ENCODE measurements at regions not wholly inside any gene's neighbourhood (a gene's known extent, or its start where the extent isn't known, plus 50 kb on each side); places are given as distances from the start of the nearest gene placed in this dataset.

DNA sequence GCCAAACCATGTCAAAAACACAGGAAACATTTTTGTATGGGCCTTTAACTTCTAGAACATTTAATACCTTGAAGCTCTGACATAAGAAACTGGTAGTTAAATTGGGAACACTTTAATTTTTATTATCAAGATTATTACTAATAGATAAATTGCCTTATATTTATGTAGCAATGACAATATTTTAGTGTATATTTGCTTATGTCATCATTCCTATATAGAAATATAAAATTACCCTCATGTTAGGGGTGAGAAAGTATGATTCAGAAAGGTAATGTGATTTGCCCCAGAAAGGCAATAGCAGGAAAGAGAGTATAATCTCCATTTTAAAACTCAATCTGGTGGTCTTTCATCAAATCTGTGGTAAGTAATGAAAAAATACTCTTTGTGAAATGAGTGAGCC, 147.4 kb downstream of the IL15 start:
- Histone ChIP-seq H3K9me3 (ENCODE audit: control insufficient read depth, low read depth, low read length) (peaks cover 2% of the 10 kb centered on the region), H3K27me3 (ENCODE audit: control insufficient read depth, insufficient read depth, low read length) (no peaks in the 10 kb centered on the region), H3K4me3 (ENCODE audit: low read length) (no peak overlapping the region), H3K27ac (ENCODE audit: low read length) (no peak overlapping the region), H3K36me3 (ENCODE audit: control insufficient read depth, insufficient read depth, low read length) (no peaks in the 10 kb centered on the region), H3K4me1 (ENCODE audit: control insufficient read depth, insufficient read depth, low read length) (no peaks in the 10 kb centered on the region)
- no peak for DNase-seq

DNA sequence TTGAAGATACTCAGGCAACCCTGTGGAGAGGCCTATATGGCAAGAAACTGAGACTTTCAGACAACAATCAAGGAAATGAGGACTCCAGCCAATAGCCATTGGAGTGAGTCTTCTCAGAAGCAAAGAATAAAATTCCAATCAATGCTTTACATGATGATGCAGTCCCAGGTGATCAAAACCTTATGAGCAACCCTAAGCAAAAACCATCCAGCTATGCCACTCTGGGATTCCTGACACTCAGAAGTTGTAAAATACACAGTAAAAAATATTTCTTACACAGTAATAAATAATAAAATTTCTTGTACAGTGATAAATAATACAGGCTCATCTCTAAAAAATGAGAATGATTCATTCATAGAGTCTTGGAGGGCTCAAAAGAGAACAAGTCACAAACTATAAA, 150.6 kb downstream of the IL15 start:
- Histone ChIP-seq H3K36me3 (ENCODE audit: control insufficient read depth, insufficient read depth, low read length) (no peaks in the 10 kb centered on the region), H3K4me3 (ENCODE audit: low read length) (no peak overlapping the region), H3K9me3 (ENCODE audit: control insufficient read depth, low read depth, low read length) (peaks cover 2% of the 10 kb centered on the region), H3K27me3 (ENCODE audit: control insufficient read depth, insufficient read depth, low read length) (no peaks in the 10 kb centered on the region), H3K27ac (ENCODE audit: low read length) (no peak overlapping the region), H3K4me1 (ENCODE audit: control insufficient read depth, insufficient read depth, low read length) (no peaks in the 10 kb centered on the region)
- DNase-seq = no peak

DNA sequence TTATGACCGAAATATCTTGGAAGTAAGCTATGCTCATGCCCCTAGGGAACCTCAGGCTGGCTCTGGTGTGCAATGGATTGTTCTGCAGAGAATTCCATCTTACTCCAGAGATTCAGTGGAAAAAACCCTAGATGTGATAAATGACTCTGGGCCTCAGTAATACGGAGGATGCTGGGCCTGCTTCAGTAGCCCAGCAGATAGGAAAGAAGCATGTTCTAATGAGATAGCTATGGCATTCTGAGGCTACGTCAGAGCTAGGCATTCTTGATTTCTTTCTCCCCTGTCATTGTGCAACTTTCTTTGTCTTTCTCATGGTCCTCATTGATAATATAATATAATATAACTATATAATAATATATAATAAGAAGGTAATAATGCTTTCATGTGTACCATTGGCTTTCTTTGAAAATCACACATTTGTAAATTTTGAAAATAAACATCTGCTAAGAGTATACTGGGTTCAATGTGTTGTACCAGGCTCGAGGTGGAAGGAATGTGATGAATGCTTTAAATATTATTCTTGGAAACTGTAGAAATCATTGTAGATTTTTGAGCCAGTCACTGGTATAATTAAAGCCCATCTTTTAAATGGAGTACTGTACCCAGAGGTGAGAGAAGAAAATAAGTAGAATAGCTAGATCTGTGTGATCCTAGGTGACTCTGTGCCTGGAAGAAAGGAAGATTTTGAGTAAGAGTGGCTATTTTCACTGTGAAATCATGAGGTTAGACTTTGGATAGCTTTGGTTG, 152.0 kb downstream of the IL15 start:
- Histone ChIP-seq H3K4me1 (ENCODE audit: control insufficient read depth, insufficient read depth, low read length) (no peaks in the 10 kb centered on the region), H3K27me3 (ENCODE audit: control insufficient read depth, insufficient read depth, low read length) (no peaks in the 10 kb centered on the region), H3K4me3 (ENCODE audit: low read length) (no peak overlapping the region), H3K9me3 (ENCODE audit: control insufficient read depth, low read depth, low read length) (peaks cover 2% of the 10 kb centered on the region), H3K27ac (ENCODE audit: low read length) (no peak overlapping the region), H3K36me3 (ENCODE audit: control insufficient read depth, insufficient read depth, low read length) (no peaks in the 10 kb centered on the region)
- no peak for DNase-seq
- 100% methylated on average over 1 of the region's 4 CpGs for WGBS (ENCODE audit: insufficient coverage, low lambda C conversion rate)

DNA sequence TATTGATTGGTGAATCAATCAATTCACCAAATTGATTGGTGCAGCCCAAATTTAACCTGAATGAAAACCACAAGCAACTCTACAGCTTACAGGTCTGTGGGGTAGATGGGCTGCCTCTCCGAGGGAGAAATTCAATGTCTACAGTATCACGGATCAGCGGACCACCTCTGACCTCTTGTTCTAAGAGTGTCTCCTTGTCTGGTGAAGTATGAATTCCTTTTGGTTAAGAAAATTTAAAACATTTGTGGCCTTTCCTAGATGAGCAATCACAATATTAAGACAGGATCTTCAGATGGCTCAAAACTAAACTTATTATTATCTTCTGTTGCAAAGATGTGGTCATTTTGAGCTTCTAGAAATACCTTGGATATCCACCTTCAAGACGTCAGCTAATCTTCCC, 153.3 kb downstream of the IL15 start:
- DNase-seq = no peak
- H3K4me1 ChIP-seq (ENCODE audit: control insufficient read depth, insufficient read depth, low read length) = no peaks in the 10 kb centered on the region
- H3K27me3 ChIP-seq (ENCODE audit: control insufficient read depth, insufficient read depth, low read length) = no peaks in the 10 kb centered on the region
- no peak overlapping the region for H3K4me3 ChIP-seq (ENCODE audit: low read length)
- WGBS (ENCODE audit: insufficient coverage, low lambda C conversion rate) = 60% methylated on average over 1 of the region's 4 CpGs
- no peak overlapping the region for H3K27ac ChIP-seq (ENCODE audit: low read length)
- H3K36me3 ChIP-seq (ENCODE audit: control insufficient read depth, insufficient read depth, low read length) = no peaks in the 10 kb centered on the region
- H3K9me3 ChIP-seq (ENCODE audit: control insufficient read depth, low read depth, low read length) = peaks cover 2% of the 10 kb centered on the region

DNA sequence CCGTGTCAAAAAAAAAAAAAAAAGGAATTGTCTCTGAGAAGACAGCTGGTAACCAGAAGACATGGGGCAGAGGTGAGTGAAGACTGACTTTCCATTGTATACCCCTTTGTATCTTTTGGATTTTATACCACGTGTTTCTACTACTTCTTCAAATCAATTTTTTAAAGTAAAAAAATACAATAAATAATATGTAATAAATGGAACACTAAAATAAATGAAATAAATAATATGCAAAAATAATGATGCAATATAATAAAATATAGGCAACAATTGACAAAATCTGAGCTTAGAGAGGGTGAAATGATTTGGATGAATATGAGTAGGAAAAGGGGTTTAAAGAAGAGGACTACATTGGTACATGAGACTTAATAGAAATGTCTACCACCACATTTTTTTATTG, 155.8 kb downstream of the IL15 start:
- H3K9me3 ChIP-seq (ENCODE audit: control insufficient read depth, low read depth, low read length) = no peaks in the 10 kb centered on the region
- DNase-seq = no peak
- no CpG with 5 or more reads among the region's 2 CpGs for WGBS (ENCODE audit: insufficient coverage, low lambda C conversion rate)
- no peaks in the 10 kb centered on the region for H3K27me3 ChIP-seq (ENCODE audit: control insufficient read depth, insufficient read depth, low read length)
- no peak overlapping the region for H3K4me3 ChIP-seq (ENCODE audit: low read length)
- H3K4me1 ChIP-seq (ENCODE audit: control insufficient read depth, insufficient read depth, low read length) = no peaks in the 10 kb centered on the region
- no peaks in the 10 kb centered on the region for H3K36me3 ChIP-seq (ENCODE audit: control insufficient read depth, insufficient read depth, low read length)
- no peak overlapping the region for H3K27ac ChIP-seq (ENCODE audit: low read length)

DNA sequence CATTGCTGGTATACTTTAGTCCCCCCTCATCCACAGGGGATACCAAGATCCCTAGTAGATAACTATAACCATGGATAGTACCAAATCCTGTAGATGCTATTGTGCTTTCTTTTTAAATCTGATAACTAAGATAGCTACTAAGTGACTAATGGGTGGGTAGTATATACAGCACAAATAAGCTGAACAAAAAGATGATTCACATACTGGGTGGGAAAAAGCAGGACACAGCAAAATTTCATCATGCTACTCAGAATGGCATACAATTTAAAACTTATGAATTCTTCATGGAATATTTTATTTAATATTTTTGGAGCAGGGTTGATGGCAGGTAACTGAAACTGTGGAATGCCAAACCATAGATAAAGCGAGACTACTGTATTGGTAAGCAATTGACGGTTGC, 161.6 kb downstream of the IL15 start:
- no peaks in the 10 kb centered on the region for H3K4me1 ChIP-seq (ENCODE audit: control insufficient read depth, insufficient read depth, low read length)
- DNase-seq = no peak
- no peaks in the 10 kb centered on the region for H3K27me3 ChIP-seq (ENCODE audit: control insufficient read depth, insufficient read depth, low read length)
- no peaks in the 10 kb centered on the region for H3K36me3 ChIP-seq (ENCODE audit: control insufficient read depth, insufficient read depth, low read length)
- H3K9me3 ChIP-seq (ENCODE audit: control insufficient read depth, low read depth, low read length) = no peaks in the 10 kb centered on the region
- WGBS (ENCODE audit: insufficient coverage, low lambda C conversion rate) = no CpG with 5 or more reads among the region's 2 CpGs
- H3K27ac ChIP-seq (ENCODE audit: low read length) = no peak overlapping the region
- no peak overlapping the region for H3K4me3 ChIP-seq (ENCODE audit: low read length)

DNA sequence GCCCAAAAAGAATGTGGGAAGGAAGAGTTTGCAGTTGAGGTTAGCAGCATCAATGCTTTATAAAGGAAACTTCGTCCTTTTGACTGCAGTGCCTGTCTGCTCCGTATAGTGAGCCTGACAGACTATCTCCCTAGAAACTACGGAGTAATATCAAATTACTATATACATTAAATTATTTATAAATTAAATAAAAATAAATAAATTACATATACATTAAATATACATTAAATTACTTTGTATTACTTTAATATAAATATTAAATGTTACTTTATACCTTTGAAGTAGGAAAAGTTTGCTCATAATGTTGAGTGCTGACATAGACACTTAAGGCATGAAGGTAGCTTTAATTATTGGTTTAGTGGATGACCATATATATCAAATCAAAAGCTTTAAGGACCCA, 165.2 kb downstream of the IL15 start:
- no peaks in the 10 kb centered on the region for H3K9me3 ChIP-seq (ENCODE audit: control insufficient read depth, low read depth, low read length)
- no CpG with 5 or more reads among the region's 3 CpGs for WGBS (ENCODE audit: insufficient coverage, low lambda C conversion rate)
- H3K27me3 ChIP-seq (ENCODE audit: control insufficient read depth, insufficient read depth, low read length) = no peaks in the 10 kb centered on the region
- no peak overlapping the region for H3K27ac ChIP-seq (ENCODE audit: low read length)
- H3K4me3 ChIP-seq (ENCODE audit: low read length) = no peak overlapping the region
- no peaks in the 10 kb centered on the region for H3K4me1 ChIP-seq (ENCODE audit: control insufficient read depth, insufficient read depth, low read length)
- no peak for DNase-seq
- no peaks in the 10 kb centered on the region for H3K36me3 ChIP-seq (ENCODE audit: control insufficient read depth, insufficient read depth, low read length)

DNA sequence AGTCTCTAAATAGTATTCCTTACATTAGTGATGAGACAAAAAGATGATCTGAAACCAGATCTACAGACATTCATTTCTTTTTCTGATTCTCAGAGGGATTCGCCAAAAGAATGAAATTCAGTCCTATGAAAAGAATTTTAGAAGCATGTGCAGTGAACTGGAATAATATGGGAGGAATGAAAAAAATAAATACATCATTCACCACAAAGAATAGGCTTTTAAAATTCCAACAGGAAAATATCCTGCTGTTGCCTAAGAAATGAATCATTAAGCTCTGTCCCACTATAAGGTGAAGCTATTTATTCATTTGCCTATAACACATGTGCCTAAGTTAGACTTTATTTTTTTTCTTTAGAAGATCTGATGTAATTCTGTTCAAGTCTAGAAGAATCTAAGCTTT, 165.9 kb downstream of the IL15 start:
- Histone ChIP-seq H3K4me1 (ENCODE audit: control insufficient read depth, insufficient read depth, low read length) (no peaks in the 10 kb centered on the region), H3K27me3 (ENCODE audit: control insufficient read depth, insufficient read depth, low read length) (no peaks in the 10 kb centered on the region), H3K4me3 (ENCODE audit: low read length) (no peak overlapping the region), H3K36me3 (ENCODE audit: control insufficient read depth, insufficient read depth, low read length) (no peaks in the 10 kb centered on the region), H3K9me3 (ENCODE audit: control insufficient read depth, low read depth, low read length) (no peaks in the 10 kb centered on the region), H3K27ac (ENCODE audit: low read length) (no peak overlapping the region)
- no peak for DNase-seq
- WGBS (ENCODE audit: insufficient coverage, low lambda C conversion rate) = 100% methylated on average over 1 of the region's 1 CpG

DNA sequence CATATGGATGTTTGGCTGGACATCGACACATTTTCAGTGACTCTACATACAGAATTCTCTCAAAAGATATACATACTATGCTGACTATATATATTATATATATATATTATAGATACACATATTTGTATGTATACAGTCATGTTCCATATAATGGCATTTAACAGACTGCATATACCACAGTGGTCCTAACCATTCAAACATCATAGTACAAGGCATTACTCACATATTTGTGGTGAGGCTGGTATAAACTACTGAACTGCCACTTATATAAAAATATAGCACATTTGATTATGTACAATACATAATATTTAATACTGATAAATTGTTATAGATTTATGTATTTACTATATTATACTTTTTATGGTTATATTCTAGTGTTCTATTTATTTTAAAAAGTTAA, 168.5 kb downstream of the IL15 start:
- Histone ChIP-seq H3K4me1 (ENCODE audit: control insufficient read depth, insufficient read depth, low read length) (no peaks in the 10 kb centered on the region), H3K9me3 (ENCODE audit: control insufficient read depth, low read depth, low read length) (no peaks in the 10 kb centered on the region), H3K27me3 (ENCODE audit: control insufficient read depth, insufficient read depth, low read length) (no peaks in the 10 kb centered on the region), H3K4me3 (ENCODE audit: low read length) (no peak overlapping the region), H3K36me3 (ENCODE audit: control insufficient read depth, insufficient read depth, low read length) (no peaks in the 10 kb centered on the region), H3K27ac (ENCODE audit: low read length) (no peak overlapping the region)
- no CpG with 5 or more reads among the region's 1 CpG for WGBS (ENCODE audit: insufficient coverage, low lambda C conversion rate)
- DNase-seq = no peak

DNA sequence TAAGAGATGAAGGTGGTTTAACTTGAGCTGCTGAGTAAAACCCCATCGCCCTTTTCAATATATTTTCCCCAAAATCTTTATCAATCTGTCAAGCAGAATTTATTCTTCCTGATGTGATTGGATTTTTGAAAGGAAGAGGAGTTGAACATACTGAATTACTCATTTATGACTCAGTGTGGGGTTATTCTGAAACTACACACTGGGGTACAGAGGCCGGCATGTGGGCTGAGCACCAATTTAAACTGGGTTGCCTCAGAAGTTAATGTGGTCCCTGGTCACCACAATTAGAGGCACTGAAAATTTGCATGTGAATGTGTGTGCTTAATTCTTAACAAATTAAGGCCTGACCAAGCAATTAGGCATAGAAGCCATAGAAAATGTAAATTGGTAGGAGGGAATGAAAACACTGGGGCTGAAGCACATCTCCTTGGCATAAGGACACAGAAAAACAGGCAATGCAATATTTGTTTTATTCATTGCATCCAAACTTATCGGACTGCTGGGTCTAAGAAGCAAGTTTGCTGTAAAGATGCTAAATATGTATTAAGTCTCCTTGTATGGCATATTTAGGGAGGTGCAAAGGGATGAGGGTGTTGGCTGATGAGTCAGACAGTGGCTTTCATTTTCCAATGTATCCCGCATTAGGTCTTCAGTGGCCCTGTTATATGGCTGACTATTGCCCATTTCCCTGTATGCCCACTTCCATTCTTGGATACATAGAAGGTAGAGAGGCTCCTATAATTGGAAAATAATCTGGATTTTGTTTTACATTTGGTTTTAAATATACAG, 170.9 kb downstream of the IL15 start:
- no peaks in the 10 kb centered on the region for H3K27me3 ChIP-seq (ENCODE audit: control insufficient read depth, insufficient read depth, low read length)
- no peaks in the 10 kb centered on the region for H3K36me3 ChIP-seq (ENCODE audit: control insufficient read depth, insufficient read depth, low read length)
- WGBS (ENCODE audit: insufficient coverage, low lambda C conversion rate) = 100% methylated on average over 1 of the region's 4 CpGs
- H3K4me3 ChIP-seq (ENCODE audit: low read length) = no peak overlapping the region
- no peak for DNase-seq
- no peak overlapping the region for H3K27ac ChIP-seq (ENCODE audit: low read length)
- no peaks in the 10 kb centered on the region for H3K4me1 ChIP-seq (ENCODE audit: control insufficient read depth, insufficient read depth, low read length)
- H3K9me3 ChIP-seq (ENCODE audit: control insufficient read depth, low read depth, low read length) = no peaks in the 10 kb centered on the region

All from large intestine (tissue), 3 donors.